ENCODE measurements at regions not wholly inside any gene's neighbourhood (a gene's known extent, or its start where the extent isn't known, plus 50 kb on each side); places are given as distances from the start of the nearest gene placed in this dataset.

DNA sequence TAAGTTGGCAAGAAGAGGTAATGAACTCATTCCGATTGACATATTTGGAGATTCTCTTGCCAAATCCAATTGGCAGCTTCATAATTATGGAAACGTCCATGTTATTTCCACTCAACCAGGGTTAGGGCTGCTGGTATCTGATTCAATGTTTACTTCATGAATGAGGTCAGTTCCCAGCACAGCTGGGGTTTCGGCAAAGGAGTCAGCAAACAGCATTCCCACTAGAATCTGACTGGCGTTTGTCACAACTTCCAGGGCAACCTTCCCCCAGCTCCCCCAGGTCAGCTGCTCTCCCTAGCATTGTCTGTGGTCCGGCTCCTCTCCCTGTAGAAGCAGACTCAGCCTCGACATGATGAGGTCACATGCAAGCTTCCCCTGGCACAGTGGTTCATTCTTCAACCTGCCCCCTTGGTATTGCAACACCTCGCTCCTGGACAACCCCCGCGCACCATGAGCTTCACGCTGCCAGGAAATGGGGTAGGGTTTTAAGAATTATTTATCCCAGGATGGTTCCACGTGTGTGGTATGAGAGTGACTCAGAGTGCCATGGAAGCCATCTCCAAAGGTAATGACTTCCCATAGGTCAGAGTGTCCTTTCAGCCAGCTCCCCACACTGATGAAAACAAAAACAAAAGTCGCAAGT is 100.7 kb upstream of the SLC25A33 start:
- Histone ChIP-seq H3K4me3 (ENCODE audit: low read depth in 2 of 2, low read length in 1 of 2) (no peak overlapping the region), H4K20me1 (ENCODE audit: insufficient read depth) (no peaks in the 10 kb centered on the region), H3K27ac (ENCODE audit: low read depth in 2 of 2, low read length in 1 of 2) (no peak overlapping the region), H3K9me2 (no peaks in the 10 kb centered on the region), H3K27me3 (ENCODE audit: insufficient read depth) (no peaks in the 10 kb centered on the region), H3K36me3 (replicated peaks in 1 of 2; ENCODE audit: control insufficient read depth in 1 of 2, insufficient read depth in 2 of 2, low read length in 1 of 2) (no peaks in the 10 kb centered on the region), H3K9ac (no peak overlapping the region), H2AFZ (ENCODE audit: low read depth) (no peak overlapping the region), H3K79me2 (ENCODE audit: insufficient read depth) (no peaks in the 10 kb centered on the region), H3K4me1 (ENCODE audit: control insufficient read depth in 1 of 2, insufficient read depth in 2 of 2, low read depth in 1 of 2, low read length in 1 of 2) (no peaks in the 10 kb centered on the region), H3K4me2 (no peak overlapping the region), H3F3A (replicated peaks; ENCODE audit: insufficient read depth) (no peaks in the 10 kb centered on the region), H3K9me3 (no peaks in the 10 kb centered on the region)
- WGBS (ENCODE audit: low lambda C conversion rate) = 50% methylated on average over 10 of the region's 12 CpGs
- ChIA-PET CTCF (interaction anchor here (0.8 to 2.2 kb wide), 6 partner anchors 10 to 172 kb away, joined by 3 to 6 read pairs (median 4); no protein-coding TSS in a partner anchor), POLR2A (no interaction called here)
- no peak for DNase-seq
- TF ChIP-seq JUND (IDR thresholded peaks at IDR 0.05) (no peak), POLR2AphosphoS5 (IDR thresholded peaks at IDR 0.05; ENCODE audit: low read depth, low read length) (no peak), RCOR1 (IDR thresholded peaks at IDR 0.05; ENCODE audit: low read length) (no peak), NFIC (IDR thresholded peaks at IDR 0.05; ENCODE audit: borderline replicate concordance) (no peak), MXI1 (IDR thresholded peaks at IDR 0.05; ENCODE audit: low read depth, low read length) (no peak), GATA2 (CRISPR knock-in tag; IDR thresholded peaks at IDR 0.05) (no peak), EP300 (IDR thresholded peaks at IDR 0.05; ENCODE audit: borderline replicate concordance in 1 of 2, low read depth in 1 of 2, low read length in 1 of 2) (no peak), FOXM1 (IDR thresholded peaks at IDR 0.05; ENCODE audit: low read depth) (no peak), RFX5 (IDR thresholded peaks at IDR 0.05; ENCODE audit: low read length) (no peak), TEAD4 (IDR thresholded peaks at IDR 0.05; ENCODE audit: borderline replicate concordance, insufficient read depth) (no peak), ELF1 (IDR thresholded peaks at IDR 0.05) (no peak)
- TF ChIP-seq, protein P1, sequence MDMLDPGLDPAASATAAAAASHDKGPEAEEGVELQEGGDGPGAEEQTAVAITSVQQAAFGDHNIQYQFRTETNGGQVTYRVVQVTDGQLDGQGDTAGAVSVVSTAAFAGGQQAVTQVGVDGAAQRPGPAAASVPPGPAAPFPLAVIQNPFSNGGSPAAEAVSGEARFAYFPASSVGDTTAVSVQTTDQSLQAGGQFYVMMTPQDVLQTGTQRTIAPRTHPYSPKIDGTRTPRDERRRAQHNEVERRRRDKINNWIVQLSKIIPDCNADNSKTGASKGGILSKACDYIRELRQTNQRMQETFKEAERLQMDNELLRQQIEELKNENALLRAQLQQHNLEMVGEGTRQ (IDR thresholded peaks at IDR 0.05; ENCODE audit: borderline replicate concordance, low read depth, low read length) = no peak
- TF ChIP-seq, protein P2, sequence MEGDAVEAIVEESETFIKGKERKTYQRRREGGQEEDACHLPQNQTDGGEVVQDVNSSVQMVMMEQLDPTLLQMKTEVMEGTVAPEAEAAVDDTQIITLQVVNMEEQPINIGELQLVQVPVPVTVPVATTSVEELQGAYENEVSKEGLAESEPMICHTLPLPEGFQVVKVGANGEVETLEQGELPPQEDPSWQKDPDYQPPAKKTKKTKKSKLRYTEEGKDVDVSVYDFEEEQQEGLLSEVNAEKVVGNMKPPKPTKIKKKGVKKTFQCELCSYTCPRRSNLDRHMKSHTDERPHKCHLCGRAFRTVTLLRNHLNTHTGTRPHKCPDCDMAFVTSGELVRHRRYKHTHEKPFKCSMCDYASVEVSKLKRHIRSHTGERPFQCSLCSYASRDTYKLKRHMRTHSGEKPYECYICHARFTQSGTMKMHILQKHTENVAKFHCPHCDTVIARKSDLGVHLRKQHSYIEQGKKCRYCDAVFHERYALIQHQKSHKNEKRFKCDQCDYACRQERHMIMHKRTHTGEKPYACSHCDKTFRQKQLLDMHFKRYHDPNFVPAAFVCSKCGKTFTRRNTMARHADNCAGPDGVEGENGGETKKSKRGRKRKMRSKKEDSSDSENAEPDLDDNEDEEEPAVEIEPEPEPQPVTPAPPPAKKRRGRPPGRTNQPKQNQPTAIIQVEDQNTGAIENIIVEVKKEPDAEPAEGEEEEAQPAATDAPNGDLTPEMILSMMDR (IDR thresholded peaks at IDR 0.05) = no peak
- TF ChIP-seq, protein P3, sequence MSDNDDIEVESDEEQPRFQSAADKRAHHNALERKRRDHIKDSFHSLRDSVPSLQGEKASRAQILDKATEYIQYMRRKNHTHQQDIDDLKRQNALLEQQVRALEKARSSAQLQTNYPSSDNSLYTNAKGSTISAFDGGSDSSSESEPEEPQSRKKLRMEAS (IDR thresholded peaks at IDR 0.05; ENCODE audit: low read depth) = no peak

DNA sequence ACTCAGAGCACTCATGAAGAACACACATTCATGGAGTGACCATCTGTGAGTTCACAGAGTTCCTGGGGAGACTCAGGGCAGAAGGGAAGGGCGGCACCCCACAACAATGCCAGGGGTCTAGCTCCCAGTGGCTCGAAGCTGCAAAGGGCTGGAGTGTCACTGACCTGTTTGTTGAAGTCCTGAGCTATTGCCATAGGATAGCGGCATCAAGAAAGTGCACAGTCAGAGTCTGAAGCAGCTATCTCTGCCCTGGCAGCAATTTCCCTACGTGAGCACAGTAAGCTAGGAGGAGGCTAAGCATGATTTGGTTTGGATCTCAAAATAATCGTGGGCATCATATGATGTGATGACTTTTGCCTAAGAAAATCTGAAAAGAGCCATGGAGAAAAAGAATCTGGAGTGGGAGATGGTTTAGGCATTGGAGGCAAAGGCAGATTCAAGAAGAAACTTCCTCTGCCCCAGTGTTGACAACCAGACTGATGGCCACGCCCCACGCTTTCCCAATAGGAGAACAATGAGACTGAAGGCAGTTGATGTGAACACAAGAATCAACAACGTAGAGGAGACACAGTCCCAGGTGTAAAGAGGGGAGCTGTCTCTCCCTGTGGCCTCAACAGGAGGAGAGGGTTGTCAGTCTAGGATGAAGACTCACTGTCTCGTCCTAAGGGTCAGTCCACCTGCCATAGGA is 100.0 kb upstream of the SLC25A33 start:
- Histone ChIP-seq H3F3A (replicated peaks; ENCODE audit: insufficient read depth) (no peaks in the 10 kb centered on the region), H3K9me2 (no peaks in the 10 kb centered on the region), H3K4me1 (ENCODE audit: control insufficient read depth in 1 of 2, insufficient read depth in 2 of 2, low read depth in 1 of 2, low read length in 1 of 2) (no peaks in the 10 kb centered on the region), H3K27ac (ENCODE audit: low read depth in 2 of 2, low read length in 1 of 2) (no peak overlapping the region), H3K9ac (no peak overlapping the region), H3K4me2 (no peak overlapping the region), H3K27me3 (ENCODE audit: insufficient read depth) (no peaks in the 10 kb centered on the region), H3K36me3 (replicated peaks in 1 of 2; ENCODE audit: control insufficient read depth in 1 of 2, insufficient read depth in 2 of 2, low read length in 1 of 2) (no peaks in the 10 kb centered on the region), H3K9me3 (no peaks in the 10 kb centered on the region), H4K20me1 (ENCODE audit: insufficient read depth) (no peaks in the 10 kb centered on the region), H3K79me2 (ENCODE audit: insufficient read depth) (no peaks in the 10 kb centered on the region), H3K4me3 (ENCODE audit: low read depth in 2 of 2, low read length in 1 of 2) (no peak overlapping the region), H2AFZ (ENCODE audit: low read depth) (no peak overlapping the region)
- CTCF ChIA-PET = interaction anchor here (0.8 to 2.2 kb wide), 4 partner anchors 10 to 172 kb away, joined by 3 to 6 read pairs (median 4); no protein-coding TSS in a partner anchor
- 60% methylated on average over 6 of the region's 9 CpGs for WGBS (ENCODE audit: low lambda C conversion rate)
- POLR2A ChIA-PET = no interaction called here
- no peak for DNase-seq
- TF ChIP-seq TAF1 (IDR thresholded peaks at IDR 0.05; ENCODE audit: borderline replicate concordance, low read depth, low read length) (no peak), YY1 (IDR thresholded peaks at IDR 0.05; ENCODE audit: low read depth) (no peak), FOSL2 (IDR thresholded peaks at IDR 0.05; ENCODE audit: borderline replicate concordance, low read depth) (no peak), NRF1 (IDR thresholded peaks at IDR 0.05; ENCODE audit: low read depth, low read length) (no peak), EP300 (IDR thresholded peaks at IDR 0.05; ENCODE audit: borderline replicate concordance in 1 of 2, low read depth in 1 of 2, low read length in 1 of 2) (no peak), EZH2phosphoT487 (IDR thresholded peaks at IDR 0.05; ENCODE audit: borderline replicate concordance, low read depth) (no peak), TEAD4 (IDR thresholded peaks at IDR 0.05; ENCODE audit: borderline replicate concordance, insufficient read depth) (no peak)
- TF ChIP-seq, protein P4, sequence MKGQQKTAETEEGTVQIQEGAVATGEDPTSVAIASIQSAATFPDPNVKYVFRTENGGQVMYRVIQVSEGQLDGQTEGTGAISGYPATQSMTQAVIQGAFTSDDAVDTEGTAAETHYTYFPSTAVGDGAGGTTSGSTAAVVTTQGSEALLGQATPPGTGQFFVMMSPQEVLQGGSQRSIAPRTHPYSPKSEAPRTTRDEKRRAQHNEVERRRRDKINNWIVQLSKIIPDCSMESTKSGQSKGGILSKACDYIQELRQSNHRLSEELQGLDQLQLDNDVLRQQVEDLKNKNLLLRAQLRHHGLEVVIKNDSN (IDR thresholded peaks at IDR 0.05; ENCODE audit: borderline replicate concordance, low read depth) = no peak
